ENCODE measurements at regions not wholly inside any gene's neighbourhood (a gene's known extent, or its start where the extent isn't known, plus 50 kb on each side); places are given as distances from the start of the nearest gene placed in this dataset.

DNA sequence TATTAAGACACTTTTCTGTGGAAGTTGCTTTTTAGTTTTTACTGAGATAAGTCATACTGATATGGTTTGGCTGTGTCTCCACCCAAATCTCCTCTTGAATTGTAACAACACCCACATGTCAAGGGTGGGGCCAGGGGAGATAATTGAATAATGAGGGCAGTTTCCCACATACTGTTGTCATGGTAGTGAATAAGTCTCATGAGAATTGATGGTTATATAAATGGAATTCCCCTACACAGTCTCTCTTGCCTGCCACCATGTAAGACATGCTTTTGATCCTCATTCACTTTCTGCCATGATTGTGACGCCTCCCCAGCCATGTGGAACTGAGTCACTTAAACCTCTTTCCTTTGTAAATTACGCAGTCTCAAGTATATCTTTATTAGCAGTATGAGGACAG is 1340.4 kb downstream of the SLITRK5 start:
- FAIRE-seq = no peak
- DNase-seq (ENCODE audit: insufficient read length, low spot score) = no peak
- TF ChIP-seq, protein P1, sequence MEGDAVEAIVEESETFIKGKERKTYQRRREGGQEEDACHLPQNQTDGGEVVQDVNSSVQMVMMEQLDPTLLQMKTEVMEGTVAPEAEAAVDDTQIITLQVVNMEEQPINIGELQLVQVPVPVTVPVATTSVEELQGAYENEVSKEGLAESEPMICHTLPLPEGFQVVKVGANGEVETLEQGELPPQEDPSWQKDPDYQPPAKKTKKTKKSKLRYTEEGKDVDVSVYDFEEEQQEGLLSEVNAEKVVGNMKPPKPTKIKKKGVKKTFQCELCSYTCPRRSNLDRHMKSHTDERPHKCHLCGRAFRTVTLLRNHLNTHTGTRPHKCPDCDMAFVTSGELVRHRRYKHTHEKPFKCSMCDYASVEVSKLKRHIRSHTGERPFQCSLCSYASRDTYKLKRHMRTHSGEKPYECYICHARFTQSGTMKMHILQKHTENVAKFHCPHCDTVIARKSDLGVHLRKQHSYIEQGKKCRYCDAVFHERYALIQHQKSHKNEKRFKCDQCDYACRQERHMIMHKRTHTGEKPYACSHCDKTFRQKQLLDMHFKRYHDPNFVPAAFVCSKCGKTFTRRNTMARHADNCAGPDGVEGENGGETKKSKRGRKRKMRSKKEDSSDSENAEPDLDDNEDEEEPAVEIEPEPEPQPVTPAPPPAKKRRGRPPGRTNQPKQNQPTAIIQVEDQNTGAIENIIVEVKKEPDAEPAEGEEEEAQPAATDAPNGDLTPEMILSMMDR (IDR thresholded peaks at IDR 0.05; ENCODE audit: insufficient read depth, missing control alignments) = no peak

- DNase-seq (ENCODE audit: insufficient read length, low spot score) = no peak
- no peak for FAIRE-seq
- TF ChIP-seq, protein P1 (IDR thresholded peaks at IDR 0.05; ENCODE audit: insufficient read depth, missing control alignments) = no peak
These were observed 1356.6 kb downstream of the SLITRK5 start for GRCh38 chr13:89027694-89028306.

DNA sequence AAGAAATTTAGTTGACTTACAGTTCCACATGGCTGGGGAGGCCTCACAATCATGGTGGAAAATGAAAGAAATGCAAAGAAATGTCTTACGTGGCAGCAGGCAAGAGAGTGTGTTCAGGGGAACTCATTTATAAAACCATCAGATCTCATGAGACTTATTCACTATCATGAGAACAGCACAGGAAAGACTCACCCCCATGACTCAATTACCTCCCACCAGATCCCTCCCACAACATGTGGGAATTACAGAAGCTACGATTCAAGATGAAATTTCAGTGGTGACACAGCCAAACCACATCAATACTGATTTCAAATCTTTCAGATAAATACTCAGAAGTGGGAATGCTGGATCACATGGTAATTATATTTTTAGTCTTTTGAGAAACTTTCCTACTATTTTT is 1357.9 kb downstream of the SLITRK5 start:
- DNase-seq (ENCODE audit: insufficient read length, low spot score) = no peak
- TF ChIP-seq, protein P1 (IDR thresholded peaks at IDR 0.05; ENCODE audit: insufficient read depth, missing control alignments) = no peak
- no peak for FAIRE-seq

- DNase-seq (ENCODE audit: insufficient read length, low spot score) (no peak), FAIRE-seq (no peak)
- TF ChIP-seq, protein P1 (IDR thresholded peaks at IDR 0.05; ENCODE audit: insufficient read depth, missing control alignments) = no peak
These were observed 1362.8 kb downstream of the SLITRK5 start for GRCh38 chr13:89034015-89034414.

DNA sequence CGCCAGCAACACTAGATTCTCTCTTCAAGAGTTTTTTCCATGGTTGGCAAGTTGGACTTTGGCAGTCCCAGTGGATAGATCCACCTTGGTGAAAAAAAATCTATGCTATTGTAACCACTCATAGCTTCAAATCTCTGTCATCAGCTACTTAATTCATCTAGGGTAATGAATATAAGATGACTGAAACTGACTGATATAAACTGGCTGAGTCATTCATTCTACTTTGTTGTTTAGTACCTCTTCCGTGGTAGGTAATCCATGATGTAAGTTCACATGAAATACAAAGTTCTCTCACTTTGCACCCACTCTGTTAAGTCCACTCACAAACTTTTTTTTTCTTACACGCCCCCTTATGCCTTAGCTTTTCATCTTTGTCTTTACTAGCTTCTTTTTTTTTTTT is 1381.5 kb downstream of the SLITRK5 start:
- FAIRE-seq = no peak
- no peak for DNase-seq (ENCODE audit: insufficient read length, low spot score)

GRCh38 chr13:89053418-89053817 is 1382.2 kb downstream of the SLITRK5 start:
- no peak for FAIRE-seq
- DNase-seq (ENCODE audit: insufficient read length, low spot score) = no peak
- TF ChIP-seq, protein P1 (IDR thresholded peaks at IDR 0.05; ENCODE audit: insufficient read depth, missing control alignments) = no peak

More for the DNA sequence above, 1381.5 kb downstream of the SLITRK5 start:
- TF ChIP-seq, protein P1 (IDR thresholded peaks at IDR 0.05; ENCODE audit: insufficient read depth, missing control alignments) = no peak

GRCh38 chr13:89057274-89057673 is 1386.1 kb downstream of the SLITRK5 start:
- no peak for DNase-seq (ENCODE audit: insufficient read length, low spot score)
- FAIRE-seq = no peak
- TF ChIP-seq, protein P1 (IDR thresholded peaks at IDR 0.05; ENCODE audit: insufficient read depth, missing control alignments) = no peak
